Right lobe of liver (tissue), 4 donors: ENCODE measurements at regions not wholly inside any gene's neighbourhood (a gene's known extent, or its start where the extent isn't known, plus 50 kb on each side); places are given as distances from the start of the nearest gene placed in this dataset.

Experiments
- CTCF ChIP-seq, 4 donors: fragments of 200-600 bp in 3 of 4; fragments of 450-650 bp in 1 of 4; IDR thresholded peaks; one replicate each; pipeline versions ENCODE4 v1.5.1 to v1.8.0; 2016 to 2022; ENCODE audit warnings: antibody characterized with exemption in 4 of 4, mild to moderate bottlenecking in 2 of 4
- POLR2A ChIP-seq: fragments of 450-650 bp; IDR thresholded peaks from one replicate; pipeline ENCODE4 v1.6.1; 2017; ENCODE audit warnings: antibody characterized with exemption, mild to moderate bottlenecking
- donor health status: DM: no; HTN: no; CAD: no.
- donor health status: DM: no; HTN: no; CAD: no.
- donor health status: DM: no; HTN: yes; CAD: no.

- no peak for TF ChIP-seq POLR2A
- no peak for TF ChIP-seq CTCF (IDR thresholded peaks at IDR 0.05)
Measured at GRCh38 chr6:169932491-169932890, 181.1 kb downstream of the ERMARD start.
